NCI-H748 treated with DMSO at 0.1 percent for 48 hours (cell line): ENCODE measurements at regions not wholly inside any gene's neighbourhood (a gene's known extent, or its start where the extent isn't known, plus 50 kb on each side); places are given as distances from the start of the nearest gene placed in this dataset.
"Not testable (repeated sequence)": the region's sequence is repeated elsewhere in the genome, so short reads cannot be mapped to it uniquely, and the experiment has no call there.

Source experiments
- DNase-seq: peaks from one replicate; lab custom pipeline; 2025; lab: John Stamatoyannopoulos, UW

GRCh38 chr2:61677306-61677705, 139.2 kb upstream of the XPO1 start:
- DNase-seq, result no peak

DNA sequence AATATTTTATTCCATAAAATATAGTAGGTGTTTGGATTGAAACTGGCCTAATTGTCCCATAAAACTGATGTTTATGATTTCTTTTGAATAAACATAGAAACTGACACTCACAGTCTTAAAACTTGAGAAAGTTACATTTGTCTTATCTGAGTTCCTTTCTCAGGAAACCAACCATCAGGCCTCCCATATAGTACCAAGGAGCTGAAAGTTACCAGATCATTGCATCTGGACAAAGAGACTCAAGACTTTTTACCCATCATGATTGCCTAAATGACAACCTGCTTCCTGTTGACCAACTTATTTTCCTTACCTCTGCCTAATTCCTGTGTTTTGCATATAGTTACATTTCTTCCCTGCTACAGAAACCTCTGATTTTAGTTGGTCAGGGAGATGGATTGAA, 137.0 kb upstream of the XPO1 start:
- DNase-seq, result no peak

DNA sequence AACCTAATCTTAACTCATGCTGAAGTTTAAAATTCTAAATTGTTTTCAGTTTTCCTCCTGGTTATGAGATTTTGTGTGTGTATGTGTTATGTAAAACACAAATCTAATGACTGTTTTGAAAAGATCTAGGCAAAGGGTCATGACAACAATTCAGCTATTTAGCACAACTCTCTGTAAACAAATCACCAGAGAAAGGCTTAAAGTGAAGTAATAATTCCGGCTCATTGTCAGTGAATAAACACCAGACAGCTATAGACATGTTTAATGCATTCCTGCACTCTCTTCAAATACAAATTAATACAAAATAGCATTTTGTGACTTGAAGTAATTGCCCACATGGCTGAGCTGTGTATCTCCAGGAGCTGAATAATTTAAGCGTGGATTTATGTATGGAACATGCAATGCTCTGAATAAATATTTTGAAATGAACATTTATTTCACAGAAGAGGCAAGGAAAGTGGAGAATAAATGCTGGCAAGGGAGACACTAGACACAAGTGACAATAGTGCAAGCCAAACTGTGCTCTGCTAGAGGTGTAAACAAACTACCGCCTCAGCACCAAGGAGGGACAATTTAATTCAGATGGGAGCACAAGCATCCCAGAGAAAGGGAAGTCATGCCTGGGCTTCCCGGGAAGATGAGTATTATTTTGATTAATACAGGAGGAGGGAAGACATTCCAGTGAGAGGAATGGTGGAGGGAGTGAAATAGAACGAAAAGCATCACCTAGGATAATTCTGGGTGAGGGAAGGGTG, 133.6 kb upstream of the XPO1 start:
- no peak for DNase-seq

DNA sequence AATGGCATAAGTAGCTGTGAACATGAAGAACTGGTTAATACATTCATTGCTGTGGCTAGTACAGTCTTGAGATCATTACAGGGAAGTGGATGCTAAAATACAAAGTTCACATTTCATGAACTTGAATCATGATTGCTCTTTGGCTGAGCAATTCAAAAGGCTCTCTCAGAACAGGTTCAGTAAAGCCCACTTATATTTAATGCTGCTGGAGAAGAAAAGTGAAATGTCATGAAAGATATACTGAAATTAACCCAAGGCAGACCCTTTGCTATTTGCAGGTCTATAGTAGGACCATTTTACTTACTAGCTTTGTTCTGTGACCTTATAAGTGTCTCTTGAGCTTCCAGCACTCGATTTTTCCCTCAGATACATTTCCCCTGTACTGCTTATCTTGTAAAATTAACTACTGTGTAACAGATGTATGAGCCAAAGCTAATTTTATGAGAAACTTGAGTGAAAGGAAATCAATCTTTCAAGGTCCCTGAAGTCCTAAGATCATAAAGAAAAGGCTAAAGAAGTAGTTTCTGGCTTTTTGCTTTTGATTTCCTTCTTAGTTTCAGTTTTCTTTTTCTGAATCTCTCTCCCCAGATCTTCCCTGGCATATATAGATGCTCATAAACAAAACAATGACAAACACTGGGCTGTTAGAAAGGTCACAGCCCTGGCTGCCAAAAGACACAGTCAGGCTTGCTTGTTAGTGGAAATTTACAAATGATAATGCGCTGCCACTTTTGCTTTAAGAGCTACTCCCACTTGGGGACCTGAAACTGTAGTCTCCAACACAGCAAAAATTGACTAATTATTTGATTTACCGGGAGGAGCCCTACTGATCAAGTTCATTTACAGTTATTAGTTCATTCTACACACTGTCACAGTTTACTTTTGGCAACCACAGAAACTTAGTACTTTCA, 132.7 kb upstream of the XPO1 start:
- no peak for DNase-seq

- DNase-seq, result no peak
These were observed 126.0 kb upstream of the XPO1 start for GRCh38 chr2:61664190-61664589.

- no peak for DNase-seq
These were observed 124.8 kb upstream of the XPO1 start for GRCh38 chr2:61662990-61663389.

GRCh38 chr2:61660511-61661388, 122.6 kb upstream of the XPO1 start:
- no peak for DNase-seq

DNA sequence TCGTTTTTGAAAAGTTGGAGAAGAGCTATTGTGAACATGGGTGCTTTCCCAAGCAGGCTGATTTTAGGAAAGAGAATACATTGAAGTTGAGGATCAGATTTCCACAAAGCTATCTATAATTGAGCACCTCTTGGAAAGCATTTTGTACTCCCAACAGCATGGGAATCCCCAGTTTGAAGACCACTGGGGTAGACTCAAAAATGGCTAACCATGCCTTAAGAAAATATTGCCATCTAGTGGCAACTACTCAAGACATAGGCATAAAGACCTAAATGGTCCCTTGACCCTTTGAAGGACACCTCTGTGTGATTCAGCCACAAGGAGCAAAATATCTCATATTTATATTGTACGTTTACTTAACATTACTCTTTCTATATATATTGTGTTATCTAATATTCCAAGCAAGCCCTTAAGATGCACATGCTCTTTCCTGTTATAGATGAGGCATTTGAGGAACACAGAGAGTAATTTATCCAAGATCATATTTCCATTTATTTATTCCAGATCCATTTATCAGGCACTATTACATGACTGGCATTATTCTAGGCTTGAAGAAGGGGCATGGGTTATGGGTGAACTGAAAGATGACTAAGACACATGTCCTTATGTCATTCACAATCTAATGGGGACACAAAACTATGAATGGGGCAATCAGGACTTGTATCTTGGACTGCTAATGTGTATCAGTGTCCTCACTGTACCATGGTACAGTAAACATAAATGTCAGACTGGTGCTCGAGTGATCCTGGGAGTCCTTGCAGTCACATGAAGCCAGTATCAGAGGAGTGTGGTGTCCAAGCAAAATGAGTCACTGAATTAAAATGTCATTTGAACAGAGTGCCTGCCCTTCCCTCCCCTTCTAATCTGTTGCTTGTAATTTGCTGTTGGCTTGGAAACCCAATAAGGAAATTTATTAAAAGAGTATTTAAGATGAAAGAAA, 121.0 kb upstream of the XPO1 start:
- DNase-seq, result no peak

GRCh38 chr2:61649946-61650345, 111.8 kb upstream of the XPO1 start:
- DNase-seq, result not testable (repeated sequence)

- no peak for DNase-seq
These were observed 110.9 kb upstream of the XPO1 start for GRCh38 chr2:61649021-61649420.

DNA sequence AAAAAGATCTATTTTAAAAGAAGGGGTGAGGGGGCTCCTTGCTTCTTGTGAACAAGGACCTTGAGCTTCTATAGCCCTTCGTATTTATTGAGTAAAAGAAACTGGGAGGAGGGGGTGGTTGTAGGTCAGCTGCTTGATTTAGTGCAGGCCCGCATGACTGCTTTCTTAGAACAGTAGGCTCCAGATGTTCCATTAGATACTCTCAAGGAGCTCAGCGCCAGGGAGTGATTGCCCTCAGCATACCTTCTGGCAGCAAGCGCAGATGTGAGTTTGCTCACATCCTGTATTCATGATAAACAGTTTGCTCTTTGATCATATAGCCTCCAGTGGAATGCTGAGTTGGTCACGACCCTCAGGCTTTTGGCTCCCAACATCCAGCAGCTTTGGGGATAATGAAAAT, 108.9 kb upstream of the XPO1 start:
- DNase-seq, result no peak

- DNase-seq, result no peak
These were observed 107.8 kb upstream of the XPO1 start for GRCh38 chr2:61645911-61646310.

DNA sequence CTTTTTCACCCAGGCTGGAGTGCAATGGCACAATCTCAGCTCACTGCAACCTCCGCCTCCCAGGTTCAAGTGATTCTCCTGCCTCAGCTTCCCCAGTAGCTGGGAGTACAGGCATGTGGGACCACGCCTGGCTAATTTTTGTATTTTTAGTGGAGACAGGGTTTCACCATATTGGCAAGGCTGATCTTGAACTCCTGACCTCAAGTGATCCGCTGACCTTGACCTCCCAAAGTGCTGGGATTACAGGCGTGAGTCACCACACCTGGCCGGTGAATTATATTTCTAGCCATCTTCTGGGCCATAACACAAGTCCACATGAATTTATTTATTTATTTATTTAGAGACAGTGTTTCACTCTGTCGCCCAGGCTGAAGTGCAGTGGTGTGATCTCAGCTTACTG, 105.0 kb upstream of the XPO1 start:
- DNase-seq, result not testable (repeated sequence)

DNA sequence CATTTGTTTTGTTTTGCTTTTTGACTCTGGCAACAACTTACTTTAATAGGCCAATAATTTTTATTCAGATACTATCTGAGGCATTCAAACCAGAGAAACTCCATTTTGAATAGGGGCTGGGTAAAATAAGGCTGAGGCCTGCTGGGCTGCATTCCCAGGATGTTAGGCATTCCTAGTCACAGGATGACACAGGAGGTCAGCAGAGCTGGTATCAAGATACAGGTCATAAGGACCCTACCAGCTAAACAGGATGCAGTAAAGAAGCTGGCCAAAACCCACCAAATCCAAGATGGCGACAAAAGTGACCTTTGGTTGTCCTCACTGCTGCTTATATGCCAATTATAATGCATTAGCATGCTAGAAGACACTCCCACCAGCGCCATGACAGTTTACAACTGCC, 102.2 kb upstream of the XPO1 start:
- no peak for DNase-seq

DNA sequence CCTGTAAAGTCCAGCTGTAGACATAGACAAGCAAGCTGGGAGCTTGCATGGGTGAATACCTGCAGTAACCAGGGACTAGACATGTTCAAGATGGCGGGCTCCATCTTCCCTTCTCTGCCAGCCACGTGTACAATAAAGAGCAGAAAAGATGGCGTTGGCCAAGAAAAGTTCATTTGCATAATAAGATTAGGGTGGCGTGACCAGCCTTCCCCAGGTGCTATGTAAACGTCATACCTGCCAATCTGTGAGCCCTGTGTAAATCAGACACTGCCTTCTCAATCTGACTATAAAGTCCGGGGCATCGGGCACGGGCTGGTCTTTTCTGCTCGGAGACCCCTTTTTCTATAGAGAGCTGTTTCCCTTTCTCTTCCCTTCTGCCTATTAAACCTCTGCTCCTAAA, 101.6 kb upstream of the XPO1 start:
- DNase-seq, result no peak

GRCh38 chr2:61636686-61637085, 98.5 kb upstream of the XPO1 start:
- no peak for DNase-seq

DNA sequence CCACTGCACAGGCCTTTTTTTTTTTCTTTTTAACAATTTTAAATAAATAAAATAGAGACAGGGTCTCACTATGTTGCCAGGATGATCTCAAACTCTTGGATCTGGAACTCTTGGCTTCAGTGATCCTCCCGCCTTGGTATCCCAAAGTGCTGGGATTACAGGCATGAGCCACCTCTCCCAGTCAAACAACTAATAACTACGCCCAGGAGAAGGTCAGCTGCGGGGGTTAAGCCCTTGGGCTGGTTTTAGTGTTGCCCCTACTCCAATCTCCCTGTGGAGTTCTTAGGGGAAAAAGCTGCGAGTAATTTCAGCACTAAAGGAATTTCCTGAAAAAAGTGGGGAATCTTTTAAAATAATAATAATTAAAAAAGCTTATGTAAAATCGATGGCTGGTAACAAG, 96.4 kb upstream of the XPO1 start:
- DNase-seq, result no peak

DNA sequence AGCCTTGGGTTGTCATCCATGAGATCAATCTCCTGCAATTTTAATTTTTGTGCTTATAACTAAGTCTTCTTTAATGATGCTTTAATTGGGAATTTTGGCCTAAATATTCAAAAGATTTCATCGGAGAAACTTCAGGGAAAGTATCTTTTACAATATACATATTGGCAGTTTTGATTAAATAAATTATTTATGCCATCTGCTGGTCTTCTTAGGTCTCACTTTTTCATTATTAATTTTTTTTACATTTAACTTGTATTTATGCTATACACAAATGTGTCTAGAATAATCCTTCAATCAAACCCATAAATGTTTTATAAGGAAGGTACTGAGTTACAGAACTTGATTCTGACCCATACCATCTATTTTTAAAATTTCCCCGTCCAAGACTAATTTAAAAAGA, 95.1 kb upstream of the XPO1 start:
- DNase-seq, result no peak

- no peak for DNase-seq
These were observed 94.4 kb upstream of the XPO1 start for GRCh38 chr2:61632276-61633169.

DNA sequence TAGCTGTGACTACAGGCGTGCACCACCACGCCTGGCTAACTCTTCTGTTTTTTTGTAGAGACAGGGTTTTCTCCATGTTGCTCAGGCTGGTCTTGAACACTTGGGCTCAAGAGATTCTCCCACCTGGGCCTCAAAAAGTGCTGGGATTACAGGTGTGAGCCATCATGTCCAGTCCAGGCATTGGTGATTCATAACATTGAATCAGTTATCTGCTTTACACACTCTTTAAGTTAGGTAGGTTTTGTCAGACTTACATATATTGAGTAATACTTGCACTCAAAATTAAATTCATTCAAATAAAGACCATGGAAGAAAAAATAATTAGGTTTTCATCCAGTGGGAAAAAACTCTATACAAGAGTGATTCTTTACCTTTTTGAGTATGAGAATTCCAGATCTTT, 93.2 kb upstream of the XPO1 start:
- DNase-seq, result no peak
